ENCODE measurements at regions not wholly inside any gene's neighbourhood (a gene's known extent, or its start where the extent isn't known, plus 50 kb on each side); places are given as distances from the start of the nearest gene placed in this dataset.

DNA sequence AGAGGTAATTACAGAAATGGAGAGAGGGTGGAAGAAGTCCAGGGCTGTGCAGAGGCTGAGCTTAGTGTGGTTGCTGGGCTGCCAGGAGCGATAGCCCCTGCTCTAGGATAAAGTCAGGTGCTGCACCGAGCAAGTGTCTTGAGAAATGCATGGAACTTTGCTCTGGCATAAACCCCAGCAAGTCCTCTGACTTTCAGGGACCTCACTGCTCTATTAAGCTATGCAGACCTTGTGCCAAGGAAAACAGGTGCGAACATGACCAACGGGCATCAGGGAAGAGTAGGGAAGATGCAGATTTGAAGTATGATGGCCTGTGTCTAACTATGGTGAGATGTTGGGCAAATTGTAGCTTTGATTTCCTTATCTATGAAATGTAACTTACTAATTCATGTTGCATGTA is 416.8 kb downstream of the NR2F2 start:
- DNase-seq: no peak

- DNase-seq: no peak
These were observed 419.9 kb downstream of the NR2F2 start for GRCh38 chr15:96750361-96750760.

GRCh38 chr15:96756146-96756545 is 425.6 kb downstream of the NR2F2 start:
- no peak for DNase-seq

DNA sequence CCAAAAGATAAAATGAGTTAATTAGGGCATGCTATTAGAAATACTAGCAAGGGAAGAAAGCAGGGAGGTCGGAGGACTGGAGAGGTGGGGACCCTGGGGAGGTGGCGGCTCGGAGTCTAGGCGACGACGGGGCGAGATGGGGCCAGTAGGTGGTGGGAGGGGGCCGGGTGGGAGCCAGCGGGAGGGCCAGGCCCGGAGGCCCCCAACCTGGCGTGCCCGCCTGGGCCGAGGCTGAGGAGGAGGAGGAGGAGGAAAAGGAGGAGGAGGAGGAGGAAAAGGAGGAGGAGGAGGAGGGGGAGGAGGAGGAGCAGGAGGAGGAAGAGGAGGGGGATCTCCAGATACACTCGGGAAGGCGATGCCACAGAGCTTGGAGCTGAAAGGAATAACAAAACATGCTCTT is 426.2 kb downstream of the NR2F2 start:
- no peak for DNase-seq

- no peak for DNase-seq
These were observed 432.1 kb downstream of the NR2F2 start for GRCh38 chr15:96762566-96762965.

DNA sequence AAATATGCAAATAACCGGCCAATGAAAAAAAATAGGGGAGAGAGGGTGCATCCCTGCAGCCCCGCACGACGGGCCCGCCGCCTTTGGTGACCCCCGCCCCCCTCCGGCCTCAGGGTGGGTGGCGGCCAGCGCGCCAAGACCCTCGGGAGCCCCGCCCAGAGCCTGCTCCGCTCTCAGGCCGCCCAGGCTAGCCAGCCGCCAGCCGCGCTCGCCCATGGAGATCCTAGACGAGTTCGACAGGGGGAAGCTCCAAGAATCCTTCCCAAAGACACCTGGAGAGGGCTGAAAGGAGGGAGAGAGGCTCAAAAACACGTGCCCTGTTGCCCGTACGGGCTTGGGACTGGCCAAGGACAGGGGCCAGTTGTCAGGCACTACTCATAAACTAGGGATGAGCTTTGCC is 434.0 kb downstream of the NR2F2 start:
- no peak for DNase-seq

DNA sequence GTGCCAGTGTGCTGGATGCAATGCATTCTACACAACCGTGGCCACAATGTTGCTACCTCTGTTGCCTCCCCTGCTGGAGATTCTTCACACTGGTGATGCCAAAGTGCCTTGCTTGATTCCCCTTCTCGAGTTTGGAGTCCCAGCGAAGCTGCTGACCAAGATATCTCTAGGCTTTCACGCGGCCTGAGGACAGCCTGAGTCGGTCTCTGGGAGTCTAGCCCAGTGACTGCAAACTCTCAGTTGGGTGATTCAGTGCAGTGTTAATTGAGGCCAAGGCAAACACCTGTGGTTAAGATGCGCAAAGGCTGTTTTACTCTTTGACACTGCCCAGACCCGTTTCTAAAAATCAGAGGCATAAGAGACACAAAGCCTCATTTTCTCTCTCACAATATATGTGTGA is 434.4 kb downstream of the NR2F2 start:
- DNase-seq: no peak

GRCh38 chr15:96766366-96766765 is 435.9 kb downstream of the NR2F2 start:
- no peak for DNase-seq

- DNase-seq: no peak
These were observed 437.4 kb downstream of the NR2F2 start for GRCh38 chr15:96767703-96768434.

DNA sequence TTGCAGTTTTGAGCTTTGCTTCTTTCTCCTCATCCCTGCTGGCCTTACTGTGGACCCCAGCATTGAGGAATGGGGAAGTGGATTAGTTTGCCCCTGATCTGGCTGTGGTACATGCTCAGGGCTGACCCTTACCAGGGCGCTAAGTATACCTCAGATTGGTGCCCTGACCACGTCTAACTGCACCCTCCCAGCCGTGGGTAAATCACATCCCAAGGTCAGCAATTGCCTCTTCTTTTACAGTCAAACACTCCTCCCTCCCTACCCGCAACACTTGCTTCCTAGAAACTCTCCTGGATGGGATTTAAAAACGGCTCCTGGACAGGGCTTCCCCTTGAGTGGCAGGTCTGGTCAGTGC is 437.9 kb downstream of the NR2F2 start:
- DNase-seq: no peak

GRCh38 chr15:96771035-96771434 is 440.5 kb downstream of the NR2F2 start:
- no peak for DNase-seq

DNA sequence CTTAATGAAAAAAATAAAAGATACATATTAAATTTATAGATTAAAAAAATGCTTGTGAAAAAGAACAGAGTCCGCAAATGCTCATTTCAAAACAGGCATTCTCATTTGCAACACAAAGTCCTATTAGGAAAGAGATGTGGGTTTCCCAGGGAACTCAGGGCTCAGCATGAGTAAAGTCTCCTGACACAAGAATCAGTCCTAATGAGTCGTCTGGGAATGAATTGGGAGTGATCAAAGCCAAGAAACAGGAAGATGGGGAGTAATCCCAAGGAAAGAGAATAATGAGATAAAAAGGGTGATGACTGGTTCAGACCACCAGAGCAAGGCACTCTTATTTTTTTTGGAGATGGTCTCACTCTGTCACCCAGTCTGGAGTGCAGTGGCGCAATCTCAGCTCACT is 443.7 kb downstream of the NR2F2 start:
- DNase-seq: no peak

DNA sequence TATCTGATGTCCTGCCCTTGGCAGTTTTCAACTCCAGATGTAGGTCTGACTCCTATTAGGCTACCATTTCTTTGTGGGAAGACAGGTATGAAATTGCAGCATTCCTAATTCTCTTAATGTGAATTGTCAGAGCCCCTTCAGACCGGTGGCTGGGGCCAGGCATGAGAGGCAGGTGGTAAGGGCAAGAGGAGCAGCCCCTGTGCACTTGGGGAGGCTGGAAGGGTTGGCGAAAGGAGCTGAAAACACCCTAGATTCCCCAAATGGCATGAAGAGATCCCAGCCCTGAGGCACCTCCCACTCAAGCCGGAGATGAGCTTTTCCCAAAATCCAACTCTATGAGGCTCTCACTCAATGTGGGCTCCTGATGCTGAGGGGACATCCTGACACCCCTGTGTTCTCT is 453.2 kb downstream of the NR2F2 start:
- no peak for DNase-seq

GRCh38 chr15:96790004-96790403 is 459.5 kb downstream of the NR2F2 start:
- no peak for DNase-seq

GRCh38 chr15:96792216-96792615 is 461.7 kb downstream of the NR2F2 start:
- no peak for DNase-seq

DNA sequence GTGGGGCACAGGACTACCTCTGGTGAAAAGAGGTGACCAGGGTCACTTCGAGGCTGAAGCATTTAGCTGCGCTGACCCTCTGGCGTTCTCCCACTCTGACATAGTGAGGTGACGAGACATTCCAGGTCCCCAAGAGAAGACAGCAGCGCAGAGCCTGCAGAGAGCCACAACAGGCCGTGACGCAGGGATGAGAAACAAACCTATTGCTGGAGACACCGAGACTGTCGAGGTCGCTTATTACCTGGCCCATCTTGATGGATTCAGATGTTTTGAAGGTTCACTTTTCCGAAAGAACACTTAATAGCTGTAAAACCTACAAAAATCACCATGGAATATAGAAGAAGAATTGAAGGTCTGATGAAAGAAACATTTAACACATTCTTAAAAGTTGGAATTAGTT is 466.3 kb downstream of the NR2F2 start:
- no peak for DNase-seq

DNA sequence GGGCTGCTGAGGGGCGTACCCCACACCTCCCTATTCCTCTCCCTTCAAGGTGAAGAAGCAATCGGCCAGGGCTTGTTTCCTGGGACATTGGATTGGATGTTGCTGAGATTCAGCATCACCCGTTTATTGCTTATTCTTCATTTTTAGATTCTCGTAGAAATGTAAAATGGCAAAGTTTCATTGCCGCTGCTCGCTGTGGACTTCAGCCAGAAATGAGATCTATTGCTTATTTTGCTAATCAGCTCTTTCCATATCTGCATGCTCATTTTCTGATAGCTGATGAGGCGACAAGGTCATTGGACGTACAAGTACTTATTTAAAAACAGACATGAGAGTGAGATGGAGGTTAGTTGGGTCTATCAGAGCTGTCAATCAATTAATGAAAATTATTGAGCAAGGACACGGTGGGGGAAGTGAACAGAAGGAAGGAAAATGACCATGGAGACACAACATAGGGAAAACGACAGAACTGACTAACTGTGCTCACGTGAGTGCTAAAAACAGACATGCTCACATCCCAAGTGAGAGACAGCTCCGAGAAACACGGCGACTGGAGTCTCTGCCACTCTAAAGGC is 471.2 kb downstream of the NR2F2 start:
- no peak for DNase-seq

DNA sequence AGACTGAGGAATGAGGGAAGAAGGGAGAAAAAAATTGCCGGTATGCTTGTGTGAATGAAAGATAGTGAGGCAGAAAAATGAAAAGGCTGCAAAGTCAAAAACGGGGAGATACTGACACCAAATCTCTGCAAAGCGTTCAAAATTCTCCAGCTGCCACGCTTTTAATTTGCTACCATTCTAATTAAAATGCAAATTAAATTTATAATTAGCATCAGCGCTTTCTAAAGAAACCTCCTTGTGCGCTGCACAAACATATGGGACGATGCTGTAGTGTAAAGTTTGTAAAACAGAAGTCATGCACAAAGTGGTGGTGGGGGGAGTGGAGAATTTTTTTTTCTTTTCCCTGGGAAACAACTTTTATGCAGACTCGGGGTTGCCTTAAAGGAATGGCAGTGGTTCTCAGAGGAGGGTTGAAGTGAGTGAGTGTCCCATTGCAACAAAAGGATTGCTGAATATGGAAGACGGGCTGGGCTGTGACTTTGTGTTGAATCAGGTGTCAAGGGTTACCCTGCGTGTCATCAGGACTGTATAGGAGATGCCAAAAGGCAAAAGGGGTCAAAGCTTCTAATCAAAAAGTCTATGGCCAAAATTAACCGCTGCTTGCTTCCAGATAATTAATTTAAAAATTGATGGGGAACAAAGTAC is 472.2 kb downstream of the NR2F2 start:
- DNase-seq: no peak

- no peak for DNase-seq
These were observed 474.3 kb downstream of the NR2F2 start for GRCh38 chr15:96804754-96805153.

GRCh38 chr15:96807361-96807760 is 476.9 kb downstream of the NR2F2 start:
- DNase-seq: no peak

GRCh38 chr15:96817900-96818299 is 487.4 kb downstream of the NR2F2 start:
- DNase-seq: no peak

DNA sequence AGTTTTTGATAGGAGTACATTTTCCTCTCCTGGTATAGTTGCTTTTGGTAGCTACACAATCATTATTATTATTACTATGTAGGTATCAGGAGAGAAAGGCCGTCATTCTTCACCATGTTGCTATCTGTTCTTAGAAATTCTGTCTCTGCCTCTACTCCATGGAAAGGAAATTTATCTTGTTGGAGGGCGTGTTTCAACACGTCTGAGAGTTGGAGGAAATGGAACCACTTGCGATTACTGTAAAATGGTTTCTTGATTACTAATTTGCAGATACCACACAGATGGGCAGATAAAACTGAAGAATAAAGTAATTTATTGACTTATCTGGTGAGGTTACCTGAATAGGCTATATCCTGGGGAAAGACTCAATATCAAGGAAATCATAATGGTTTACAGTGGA is 488.4 kb downstream of the NR2F2 start:
- DNase-seq: no peak

- no peak for DNase-seq
These were observed 497.5 kb downstream of the NR2F2 start for GRCh38 chr15:96827981-96828380.

DNA sequence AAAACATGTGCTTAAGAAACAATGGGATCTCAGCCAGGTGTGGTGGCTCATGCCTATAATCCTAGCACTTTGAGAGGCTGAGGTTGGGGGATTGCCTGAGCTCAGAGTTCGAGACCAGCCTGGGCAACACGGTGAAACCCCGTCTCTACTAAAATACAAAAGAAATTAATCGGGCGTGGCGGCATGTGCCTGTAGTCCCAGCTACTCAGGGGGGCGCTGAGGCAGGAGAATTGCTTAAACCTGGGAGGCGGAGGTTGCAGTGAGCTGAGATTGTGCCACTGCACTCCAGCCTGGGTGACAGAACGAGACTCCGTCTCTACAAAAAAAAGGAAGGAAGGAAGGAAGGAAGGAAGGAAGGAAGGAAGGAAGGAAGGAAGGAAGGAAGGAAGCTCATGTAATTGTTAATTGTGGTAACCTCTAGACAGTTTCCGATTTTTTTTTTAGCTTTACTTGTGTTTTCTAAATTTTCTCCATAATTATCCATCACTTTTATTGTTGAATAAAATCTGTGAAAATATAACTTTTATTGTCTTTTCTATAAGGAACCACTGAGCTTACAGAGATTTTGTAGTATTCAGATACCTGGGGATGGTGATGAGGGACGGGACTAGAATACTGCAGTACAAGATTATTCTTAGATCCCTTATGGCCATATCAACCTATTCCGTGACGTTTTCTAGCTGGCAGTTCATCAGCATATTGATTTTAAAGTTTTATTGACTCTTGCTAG is 506.9 kb downstream of the NR2F2 start:
- no peak for DNase-seq
